ENCODE measurements at regions not wholly inside any gene's neighbourhood (a gene's known extent, or its start where the extent isn't known, plus 50 kb on each side); places are given as distances from the start of the nearest gene placed in this dataset.

GRCh38 chr14:65225299-65226159 is 123.2 kb upstream of the MAX start:
- no peak for DNase-seq

GRCh38 chr14:65226824-65227604 is 124.7 kb upstream of the MAX start:
- no peak for DNase-seq

- no peak for DNase-seq
Measured at GRCh38 chr14:65228436-65228835, 126.1 kb upstream of the MAX start.

GRCh38 chr14:65228956-65229747 is 126.8 kb upstream of the MAX start:
- no peak for DNase-seq

- peak; percentile 52 for DNase-seq
Measured at GRCh38 chr14:65229748-65230728, 127.7 kb upstream of the MAX start.

DNA sequence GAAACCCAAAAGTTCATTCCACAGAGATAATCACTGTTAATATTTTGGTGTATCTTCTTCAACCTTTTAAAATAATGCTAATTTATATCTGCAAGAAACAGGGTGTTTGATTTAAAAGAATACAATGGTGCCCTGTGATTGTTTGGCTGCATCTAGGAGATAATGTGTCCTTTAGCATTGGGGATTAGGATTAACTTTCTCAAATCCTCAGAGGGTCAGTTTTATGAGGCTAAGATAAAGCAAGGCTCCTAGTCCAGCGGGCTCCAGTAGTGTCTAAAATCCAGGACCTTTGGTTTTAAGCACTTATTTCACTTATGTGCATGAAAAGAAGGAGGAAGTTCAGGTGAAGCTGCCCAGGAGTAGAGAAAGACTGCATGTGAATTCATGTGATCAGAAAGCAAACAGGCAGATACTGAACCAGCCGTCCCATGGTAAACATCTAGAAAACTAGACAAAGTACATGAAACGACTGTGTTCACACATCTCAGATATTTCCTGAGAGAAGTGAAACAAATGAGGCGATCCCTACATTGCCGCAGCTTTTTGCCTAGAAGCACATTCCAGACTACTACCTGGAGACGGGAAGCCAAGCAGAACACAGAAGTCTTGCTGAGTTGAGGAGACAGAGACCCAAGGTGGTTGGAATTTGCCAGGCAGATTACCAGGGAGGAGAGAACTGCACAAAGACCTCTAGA is 129.1 kb upstream of the MAX start:
- no peak for DNase-seq

DNA sequence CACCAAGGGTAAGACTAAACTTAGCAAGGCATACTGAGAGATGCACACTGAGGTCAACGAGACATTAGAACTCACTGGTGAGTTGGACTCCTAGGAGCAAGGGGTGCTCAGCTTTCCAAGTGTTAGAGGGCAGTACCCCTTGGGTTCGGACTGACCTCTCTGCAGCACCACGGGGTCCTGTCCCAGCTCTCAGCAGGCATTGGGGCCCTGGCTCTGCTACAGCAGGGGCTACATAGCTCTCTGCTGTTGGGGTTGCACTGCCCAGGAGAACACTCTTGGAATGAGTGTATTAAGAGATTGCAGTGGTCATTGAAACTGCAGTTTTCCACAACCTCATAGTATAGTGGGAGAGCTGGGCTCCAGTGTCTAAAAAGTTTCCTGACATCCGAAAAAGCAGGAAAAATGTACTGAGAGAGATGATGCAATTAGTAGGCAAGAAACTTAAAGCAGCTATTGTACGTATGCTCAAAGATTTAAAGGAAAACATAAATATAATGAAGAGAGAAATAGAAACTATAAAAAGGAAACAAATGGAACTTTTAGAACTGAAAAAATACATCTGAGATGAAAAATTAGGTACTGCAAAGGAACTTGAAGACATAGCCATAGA is 132.5 kb upstream of the MAX start:
- DNase-seq: no peak

GRCh38 chr14:65237023-65237814 is 134.9 kb upstream of the MAX start:
- no peak for DNase-seq

DNA sequence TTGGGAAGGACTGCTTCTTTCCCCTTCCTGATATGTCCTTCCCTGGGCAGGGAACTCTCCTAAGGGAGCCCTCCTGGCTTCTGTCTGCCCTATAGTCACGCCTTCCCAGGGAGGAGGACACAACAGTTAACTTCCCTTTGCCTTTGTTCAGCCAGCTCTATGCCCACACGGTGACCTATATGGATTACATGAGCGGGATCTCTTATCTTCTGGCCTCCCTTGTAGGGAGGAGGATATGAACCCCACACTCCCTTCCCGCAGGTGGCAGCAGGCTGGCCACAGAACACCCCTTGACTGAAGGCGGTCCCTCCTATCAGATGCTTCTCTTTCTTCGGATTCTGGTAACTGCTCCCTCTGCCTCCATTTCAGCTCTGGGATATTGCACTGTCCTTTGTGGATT is 135.6 kb upstream of the MAX start:
- no peak for DNase-seq

GRCh38 chr14:65238456-65238855 is 136.1 kb upstream of the MAX start:
- no peak for DNase-seq

DNA sequence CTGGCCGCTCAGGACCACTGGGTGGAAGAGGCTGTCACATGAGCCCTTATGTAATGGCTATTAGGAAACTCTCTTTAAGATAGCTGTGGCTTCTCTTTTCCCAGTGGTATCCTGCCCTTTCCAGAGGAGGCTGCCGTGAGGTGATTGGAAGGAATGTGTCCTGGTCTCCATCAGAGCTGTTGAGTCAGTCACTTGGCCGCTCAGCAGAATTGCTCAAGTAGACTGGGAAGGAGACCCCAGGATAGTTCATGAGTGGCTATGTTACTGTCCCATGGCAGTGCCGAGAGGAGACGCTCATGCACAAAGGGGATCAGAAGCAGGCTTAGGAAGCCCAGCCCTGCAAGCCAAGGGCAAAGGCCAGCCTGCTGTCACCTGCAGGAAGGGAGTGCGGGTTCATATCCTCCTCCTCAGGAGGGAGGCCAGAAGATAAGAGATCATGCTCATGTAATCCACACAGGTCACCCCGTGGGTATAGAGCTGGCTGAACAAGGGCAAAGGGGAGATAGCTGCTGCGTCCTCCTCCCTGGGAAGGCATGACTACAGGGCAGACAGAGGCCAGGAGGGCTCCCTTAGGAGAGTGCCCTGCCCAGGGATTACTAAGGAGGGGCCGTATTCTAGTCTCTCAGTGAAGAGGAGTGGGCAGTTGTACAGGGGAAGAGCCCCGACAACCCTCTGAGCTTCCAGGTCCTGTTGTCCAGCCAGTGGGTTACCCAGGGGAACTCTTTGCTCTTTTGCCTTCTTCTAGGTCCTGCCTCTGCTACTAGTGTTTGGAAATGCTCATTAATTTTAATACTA is 137.0 kb upstream of the MAX start:
- no peak for DNase-seq

GRCh38 chr14:65239938-65240296 is 137.6 kb upstream of the MAX start:
- no peak for DNase-seq

DNA sequence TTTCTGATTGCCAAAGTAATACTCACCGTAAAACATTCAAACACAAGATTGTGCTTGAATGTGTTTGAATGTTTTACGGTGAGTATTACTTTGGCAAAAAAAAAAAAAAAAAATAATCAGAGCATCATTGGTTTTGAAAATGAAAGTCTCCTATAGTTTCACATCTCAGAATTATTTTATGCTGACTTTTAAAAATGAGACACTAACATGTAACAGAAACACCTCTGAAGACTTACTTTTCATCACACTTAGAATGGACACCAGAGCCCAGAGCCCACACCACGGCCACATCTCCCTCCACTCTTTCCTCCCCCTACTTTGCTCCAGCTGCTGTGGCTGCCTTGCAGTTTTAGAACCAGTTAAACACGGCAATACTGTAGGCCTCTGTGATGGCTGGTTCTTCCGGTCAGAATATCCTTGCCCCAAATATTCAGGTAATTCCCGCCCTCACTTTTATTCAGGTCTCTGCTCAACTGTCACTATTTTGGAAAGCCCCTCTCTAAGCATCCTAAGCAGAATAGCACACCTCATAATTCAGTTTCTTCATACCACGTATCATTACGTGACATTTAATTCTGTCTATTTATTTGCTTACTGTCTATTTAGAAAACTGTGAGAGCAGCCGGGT is 138.9 kb upstream of the MAX start:
- DNase-seq: no peak

DNA sequence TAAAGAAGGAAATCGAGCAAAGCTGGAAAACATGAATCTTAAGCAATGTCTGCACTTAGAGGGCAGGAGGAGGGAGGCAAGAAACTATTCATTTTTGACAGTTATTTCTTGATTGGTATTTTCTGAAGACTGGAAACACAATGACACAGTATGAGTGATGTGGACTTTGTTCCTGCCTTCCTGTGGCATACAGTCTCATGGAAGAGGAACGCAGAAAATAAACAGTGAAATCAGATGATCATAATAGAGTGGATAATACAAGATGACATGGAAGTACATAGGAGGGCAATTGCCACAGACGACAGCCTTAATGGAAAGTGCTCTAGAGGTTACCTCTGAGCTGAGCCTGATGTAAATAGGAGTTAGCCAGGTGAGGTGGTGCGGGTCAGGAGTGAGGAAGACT is 140.4 kb upstream of the MAX start:
- DNase-seq: no peak

DNA sequence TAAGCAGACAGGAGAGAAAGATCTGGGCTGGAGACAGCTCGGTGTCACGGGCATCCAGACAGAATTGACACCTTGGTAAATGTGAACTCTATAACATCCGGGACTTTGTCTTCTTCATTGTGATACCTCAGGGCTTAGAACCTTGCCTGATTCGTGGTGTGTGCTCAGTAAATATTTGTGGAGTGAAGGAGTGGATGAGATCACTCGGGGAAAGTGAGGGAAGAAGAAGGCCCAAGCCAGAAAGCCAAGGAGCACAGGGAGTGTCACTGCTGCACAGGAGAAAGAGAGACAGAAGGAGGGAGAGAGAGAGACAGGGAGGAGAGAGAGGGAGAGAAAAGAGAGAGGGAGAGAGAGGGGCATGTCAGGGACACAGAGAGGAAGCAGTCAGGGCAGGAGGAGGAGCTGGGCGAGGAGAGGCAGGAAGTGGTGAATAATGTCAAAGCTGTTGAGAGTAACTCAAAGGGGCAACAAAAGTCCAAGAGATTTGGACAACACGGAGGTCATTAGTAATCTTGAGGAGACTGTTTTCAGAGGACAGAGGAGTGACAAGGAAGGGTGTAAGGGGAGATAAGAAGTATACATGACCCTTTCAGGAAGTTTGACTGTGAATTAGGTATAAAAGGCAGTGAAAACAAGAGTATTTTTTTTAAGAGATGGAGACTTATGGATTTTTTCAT is 141.6 kb upstream of the MAX start:
- DNase-seq: peak; percentile 28

- no peak for DNase-seq
Measured at GRCh38 chr14:65249471-65250161, 147.3 kb upstream of the MAX start.

- DNase-seq: no peak
Measured at GRCh38 chr14:65250162-65250495, 147.8 kb upstream of the MAX start.

DNA sequence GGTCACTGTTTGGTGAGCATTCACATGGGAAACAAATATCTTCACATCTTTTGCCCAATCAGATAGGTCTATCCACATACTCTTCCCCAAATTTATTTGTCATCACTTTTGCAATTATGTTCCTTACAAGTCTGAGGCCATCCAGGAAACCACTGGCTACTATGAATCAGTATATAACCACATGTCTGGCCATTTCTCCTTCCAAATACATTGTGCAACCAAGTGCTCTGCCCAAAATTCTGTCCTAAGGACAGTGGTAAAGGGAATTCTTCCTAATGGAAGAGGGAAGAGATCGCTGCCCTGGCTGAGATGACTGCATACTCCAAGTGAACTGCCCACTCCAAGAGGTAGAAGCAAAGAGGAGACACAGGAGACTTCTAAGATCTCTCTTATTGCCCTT is 148.9 kb upstream of the MAX start:
- no peak for DNase-seq

All from stimulated activated CD4-positive, alpha-beta T cell treated with anti-CD3 and anti-CD28 coated beads, Interleukin-15, amount 100 ng/mL, for 24 hours (primary cell).